Large intestine (tissue), 3 donors: ENCODE measurements at regions not wholly inside any gene's neighbourhood (a gene's known extent, or its start where the extent isn't known, plus 50 kb on each side); places are given as distances from the start of the nearest gene placed in this dataset.
"Not testable (repeated sequence)": the region's sequence is repeated elsewhere in the genome, so short reads cannot be mapped to it uniquely, and the experiment has no call there.

Experiments used
- DNase-seq, 2 donors: peaks; one replicate each; pipeline versions ENCODE4 v3.0.0 to v3.0.0-alpha.2; 2013
- H3K27ac ChIP-seq: one replicate; pipeline ENCODE4 v1.5.1; 2013; ENCODE audit warnings: low read length
- H3K27me3 ChIP-seq: 2 replicates; pipeline ENCODE4 v1.6.1; 2013; ENCODE audit warnings: low read length; ENCODE audit not compliant: control insufficient read depth, insufficient read depth
- H3K36me3 ChIP-seq: 2 replicates; pipeline ENCODE4 v1.6.1; 2013; ENCODE audit warnings: low read length; ENCODE audit not compliant: control insufficient read depth, insufficient read depth
- H3K4me1 ChIP-seq: one replicate; pipeline ENCODE4 v1.6.1; 2013; ENCODE audit warnings: low read length; ENCODE audit not compliant: control insufficient read depth, insufficient read depth
- H3K4me3 ChIP-seq: one replicate; pipeline ENCODE4 v1.5.1; 2013; ENCODE audit warnings: low read length
- H3K9me3 ChIP-seq: one replicate; pipeline ENCODE4 v1.6.1; 2013; ENCODE audit warnings: mild to moderate bottlenecking, low read depth, low read length, moderate library complexity; ENCODE audit not compliant: control insufficient read depth
- WGBS: methylation state at CpG from one replicate; pipeline ENCODE4 v1.1.5; 2013; ENCODE audit warnings: low lambda C conversion rate; ENCODE audit not compliant: insufficient coverage; 5-methylcytosine and 5-hydroxymethylcytosine counted together

DNA sequence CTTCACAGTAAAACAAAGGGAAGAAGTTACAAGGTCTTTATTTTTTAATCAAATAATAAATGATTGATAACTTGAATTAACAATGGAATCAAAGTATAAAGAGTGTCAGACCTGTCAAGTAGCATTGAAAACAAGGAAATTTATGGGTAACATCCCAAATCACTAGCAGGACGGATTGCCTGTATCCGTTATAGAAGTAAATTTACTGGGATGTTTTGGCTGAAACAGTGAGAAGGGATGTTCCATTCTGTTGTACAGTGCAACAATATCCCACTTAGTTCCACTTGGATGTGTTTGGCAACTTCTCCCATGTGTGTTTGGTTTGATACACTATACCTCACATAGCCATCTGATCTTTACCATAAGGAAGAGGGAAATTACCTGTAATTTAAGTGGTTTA, 421.0 kb upstream of the CHD1 start:
- no CpG with 5 or more reads among the region's 2 CpGs for WGBS
- peaks cover 3% of the 10 kb centered on the region for H3K9me3 ChIP-seq
- no peak overlapping the region for H3K4me3 ChIP-seq
- H3K36me3 ChIP-seq = no peaks in the 10 kb centered on the region
- no peaks in the 10 kb centered on the region for H3K4me1 ChIP-seq
- H3K27ac ChIP-seq = no peak overlapping the region
- H3K27me3 ChIP-seq = no peaks in the 10 kb centered on the region
- DNase-seq = no peak

DNA sequence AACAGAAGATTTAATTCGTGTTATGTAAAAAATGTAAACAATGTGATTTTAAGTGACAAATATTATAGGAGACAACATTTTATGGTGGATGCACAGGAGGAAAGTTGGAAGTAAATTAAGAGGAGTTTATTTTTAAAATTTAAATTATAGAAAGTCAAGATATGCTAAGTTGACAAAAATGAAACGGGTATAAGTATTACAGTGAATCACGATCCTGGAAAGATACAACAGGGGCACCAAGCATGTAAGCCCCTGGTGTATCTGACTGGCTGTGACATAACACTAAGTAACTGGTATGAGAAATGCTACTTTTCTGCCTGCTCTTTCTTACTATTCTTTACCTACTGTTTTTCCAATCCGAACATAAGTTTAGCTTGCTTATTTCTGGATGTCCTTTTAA, 419.8 kb upstream of the CHD1 start:
- 94% methylated on average over 3 of the region's 4 CpGs for WGBS
- Histone ChIP-seq H3K27me3 (no peaks in the 10 kb centered on the region), H3K9me3 (peaks cover 3% of the 10 kb centered on the region), H3K36me3 (no peaks in the 10 kb centered on the region), H3K27ac (no peak overlapping the region), H3K4me3 (no peak overlapping the region), H3K4me1 (no peaks in the 10 kb centered on the region)
- no peak for DNase-seq

DNA sequence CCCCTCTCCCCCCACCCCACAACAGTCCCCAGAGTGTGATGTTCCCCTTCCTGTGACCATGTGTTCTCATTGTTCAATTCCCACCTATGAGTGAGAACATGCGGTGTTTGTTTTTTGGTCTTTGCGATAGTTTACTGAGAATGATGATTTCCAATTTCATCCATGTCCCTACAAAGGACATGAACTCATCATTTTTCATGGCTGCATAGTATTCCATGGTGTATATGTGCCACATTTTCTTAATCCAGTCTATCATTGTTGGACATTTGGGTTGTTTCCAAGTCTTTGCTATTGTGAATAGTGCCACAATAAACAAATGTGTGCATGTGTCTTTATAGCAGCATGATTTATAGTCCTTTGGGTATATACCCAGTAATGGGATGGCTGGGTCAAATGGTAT, 411.0 kb upstream of the CHD1 start:
- H3K36me3 ChIP-seq, H3K27ac ChIP-seq, H3K4me3 ChIP-seq, H3K4me1 ChIP-seq, H3K27me3 ChIP-seq, H3K9me3 ChIP-seq, DNase-seq: not testable (repeated sequence)
- WGBS = no CpG with 5 or more reads among the region's 2 CpGs

DNA sequence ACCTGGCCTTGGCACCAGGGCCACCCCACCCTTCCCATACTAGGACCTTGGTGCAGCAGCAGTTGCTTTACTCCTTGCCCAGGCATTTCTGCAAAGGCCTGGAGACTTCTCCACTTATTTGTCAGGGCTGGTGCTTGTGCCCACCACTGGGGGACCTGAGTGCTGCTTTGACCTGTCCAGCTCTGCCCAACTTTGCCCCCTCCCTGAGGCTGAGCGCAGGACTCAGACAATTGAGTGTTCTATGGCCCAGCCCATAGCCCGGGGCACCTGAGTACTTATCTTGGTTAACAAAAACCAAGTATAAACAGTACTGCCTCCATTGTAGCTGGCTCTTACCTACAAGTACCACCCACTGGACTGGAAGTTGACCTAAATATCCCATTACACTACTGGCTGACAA, 406.1 kb upstream of the CHD1 start:
- no peaks in the 10 kb centered on the region for H3K27me3 ChIP-seq
- H3K4me3 ChIP-seq = no peak overlapping the region
- no peaks in the 10 kb centered on the region for H3K4me1 ChIP-seq
- H3K36me3 ChIP-seq = no peaks in the 10 kb centered on the region
- no peak overlapping the region for H3K27ac ChIP-seq
- peak in 1 of 2 donors; percentile 2 for DNase-seq
- no CpG with 5 or more reads among the region's 2 CpGs for WGBS
- H3K9me3 ChIP-seq = peaks cover 4% of the 10 kb centered on the region

DNA sequence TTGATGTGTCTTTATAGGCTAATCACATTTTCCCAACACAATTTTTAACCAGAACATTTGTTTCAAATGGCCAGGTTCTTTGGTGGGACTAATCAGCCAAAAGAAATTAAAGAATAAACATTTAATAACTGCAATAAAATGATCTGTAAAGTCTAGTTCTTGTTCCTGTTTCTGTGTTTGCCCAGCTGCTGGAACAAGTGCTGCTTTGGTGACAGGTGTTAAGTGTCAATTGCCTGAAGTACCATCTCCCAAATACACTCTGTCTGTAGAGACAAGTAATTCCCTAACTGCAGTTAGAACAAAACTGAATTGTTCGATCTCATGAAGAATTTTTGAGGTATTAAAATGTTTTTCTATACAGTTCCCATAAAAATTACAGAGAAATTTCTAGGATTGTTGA, 402.3 kb upstream of the CHD1 start:
- no CpG with 5 or more reads among the region's 1 CpG for WGBS
- Histone ChIP-seq H3K4me3 (no peak overlapping the region), H3K27me3 (no peaks in the 10 kb centered on the region), H3K36me3 (no peaks in the 10 kb centered on the region), H3K27ac (no peak overlapping the region), H3K4me1 (no peaks in the 10 kb centered on the region), H3K9me3 (peaks cover 4% of the 10 kb centered on the region)
- DNase-seq = no peak

DNA sequence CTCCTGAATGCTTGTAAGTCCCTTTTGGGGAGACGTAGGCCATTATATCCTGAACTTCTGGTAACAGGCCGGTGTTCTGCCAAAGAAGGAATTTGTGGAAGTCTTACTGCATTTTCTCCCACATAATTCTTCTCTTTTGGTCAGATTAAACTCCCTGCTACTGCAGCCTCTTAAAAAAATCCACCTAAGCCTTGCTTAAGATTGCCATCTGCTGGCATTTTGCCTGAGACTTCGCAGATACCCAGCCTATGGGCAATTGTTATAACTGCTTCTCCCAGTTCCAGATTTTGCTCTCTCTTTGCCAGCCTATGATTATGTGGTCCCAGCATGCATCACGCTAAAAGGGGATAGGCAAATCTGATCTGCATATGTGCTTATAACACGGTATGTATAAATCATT, 391.6 kb upstream of the CHD1 start:
- H3K4me3 ChIP-seq = no peak overlapping the region
- no peak for DNase-seq
- H3K27ac ChIP-seq = no peak overlapping the region
- no peaks in the 10 kb centered on the region for H3K36me3 ChIP-seq
- H3K27me3 ChIP-seq = no peaks in the 10 kb centered on the region
- no peaks in the 10 kb centered on the region for H3K4me1 ChIP-seq
- H3K9me3 ChIP-seq = no peaks in the 10 kb centered on the region
- 78% methylated on average over 1 of the region's 5 CpGs for WGBS

DNA sequence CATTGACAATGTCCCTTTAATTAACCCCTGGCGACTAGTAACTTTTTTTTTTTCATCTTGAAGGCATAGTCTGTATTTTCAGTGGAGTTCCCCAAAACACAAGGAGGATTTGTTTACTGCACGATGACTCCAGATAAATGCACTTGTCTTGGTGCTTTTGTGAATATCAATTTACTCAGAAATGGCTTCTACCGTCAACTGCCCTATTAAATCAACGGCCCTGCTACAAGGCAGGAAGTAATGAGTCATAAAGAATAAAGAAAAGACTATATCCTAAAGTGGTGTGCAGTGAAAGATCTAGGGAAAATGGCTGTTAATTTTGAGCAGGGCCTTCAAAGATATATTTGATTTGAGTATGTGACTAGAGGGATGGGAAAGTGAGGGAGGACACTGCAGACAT, 388.3 kb upstream of the CHD1 start:
- Histone ChIP-seq H3K4me3 (no peak overlapping the region), H3K36me3 (no peaks in the 10 kb centered on the region), H3K27ac (no peak overlapping the region), H3K4me1 (no peaks in the 10 kb centered on the region), H3K9me3 (no peaks in the 10 kb centered on the region), H3K27me3 (no peaks in the 10 kb centered on the region)
- 81% methylated on average over 2 of the region's 4 CpGs for WGBS
- no peak for DNase-seq

DNA sequence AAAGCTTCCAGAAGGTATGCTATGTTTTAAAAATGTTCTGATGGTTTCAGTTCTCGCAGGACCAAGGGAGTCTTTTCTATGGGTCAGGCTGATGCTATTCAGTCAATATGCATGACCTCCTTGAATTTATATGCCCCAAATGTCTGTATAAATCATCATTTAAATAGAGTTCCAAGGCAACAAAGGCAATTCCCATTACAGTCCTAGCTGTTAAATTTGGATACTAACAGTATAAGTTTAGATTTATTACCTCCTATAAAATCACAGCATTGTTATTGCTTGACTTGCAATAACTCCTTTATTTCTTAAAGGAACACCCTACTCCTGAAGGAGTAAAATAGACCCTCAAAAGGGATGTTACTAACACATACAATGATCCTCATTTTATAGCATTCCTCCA, 387.7 kb upstream of the CHD1 start:
- Histone ChIP-seq H3K4me3 (no peak overlapping the region), H3K36me3 (no peaks in the 10 kb centered on the region), H3K27me3 (no peaks in the 10 kb centered on the region), H3K9me3 (no peaks in the 10 kb centered on the region), H3K4me1 (no peaks in the 10 kb centered on the region), H3K27ac (no peak overlapping the region)
- WGBS = no CpG with 5 or more reads among the region's 1 CpG
- no peak for DNase-seq

DNA sequence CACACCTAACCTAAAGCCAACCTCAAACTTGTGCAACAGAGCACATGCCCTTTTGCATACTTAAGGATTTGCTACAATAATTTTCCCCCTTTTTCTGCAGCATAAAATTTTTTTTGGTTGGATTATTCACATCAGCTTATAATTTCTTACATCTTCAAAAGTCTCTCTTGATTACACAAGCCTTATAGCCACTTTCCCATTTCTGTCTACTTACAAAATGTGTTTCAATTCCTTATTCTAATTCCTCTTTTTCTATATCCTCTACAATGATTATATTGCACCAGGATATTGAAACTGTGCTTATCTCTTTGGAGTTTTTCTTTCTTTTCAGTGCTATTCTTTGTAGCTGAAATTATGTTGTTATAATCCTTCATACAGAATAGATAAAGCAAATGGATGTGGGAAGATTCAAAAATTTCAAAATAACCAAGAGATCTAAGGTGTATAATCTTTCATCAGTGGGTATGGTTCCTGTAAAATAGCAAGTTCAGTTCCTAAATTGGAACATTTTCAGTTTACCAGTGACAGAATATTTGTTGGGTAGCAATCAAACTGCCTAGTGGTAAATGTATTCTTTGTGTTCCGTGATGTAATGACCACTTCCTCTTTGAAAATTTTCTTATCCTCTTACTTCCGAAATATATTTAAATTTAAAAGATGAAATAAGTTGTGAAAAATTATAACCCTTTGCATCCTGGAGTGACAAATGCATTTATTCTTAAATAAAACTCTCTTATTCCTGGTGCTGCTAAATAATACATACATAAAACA, 386.8 kb upstream of the CHD1 start:
- no peaks in the 10 kb centered on the region for H3K4me1 ChIP-seq
- H3K27me3 ChIP-seq = no peaks in the 10 kb centered on the region
- no peak for DNase-seq
- no peaks in the 10 kb centered on the region for H3K9me3 ChIP-seq
- no peak overlapping the region for H3K4me3 ChIP-seq
- H3K27ac ChIP-seq = no peak overlapping the region
- WGBS = 100% methylated on average over 2 of the region's 2 CpGs
- H3K36me3 ChIP-seq = no peaks in the 10 kb centered on the region

DNA sequence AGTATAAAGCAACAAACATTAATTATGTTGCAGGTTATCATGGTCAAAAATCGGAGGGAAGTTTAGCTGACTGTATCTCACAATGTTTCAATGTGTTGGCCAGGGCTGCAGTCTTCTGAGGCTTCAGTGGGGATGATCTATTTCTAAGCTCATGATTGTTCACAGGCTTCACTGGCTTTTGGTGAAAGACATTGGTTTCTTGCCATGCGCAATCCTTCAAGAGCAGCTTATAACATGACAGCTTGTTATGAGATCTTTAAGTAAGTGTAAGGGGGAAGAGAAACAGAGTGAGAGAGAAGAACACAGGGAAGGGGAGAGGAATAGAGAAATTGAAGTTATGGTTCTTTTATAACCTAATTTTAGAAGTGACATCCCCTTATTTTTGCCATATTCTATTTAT, 385.9 kb upstream of the CHD1 start:
- Histone ChIP-seq H3K4me3 (no peak overlapping the region), H3K36me3 (no peaks in the 10 kb centered on the region), H3K27me3 (no peaks in the 10 kb centered on the region), H3K4me1 (no peaks in the 10 kb centered on the region), H3K27ac (no peak overlapping the region), H3K9me3 (no peaks in the 10 kb centered on the region)
- no peak for DNase-seq
- WGBS = 92% methylated on average over 2 of the region's 2 CpGs

DNA sequence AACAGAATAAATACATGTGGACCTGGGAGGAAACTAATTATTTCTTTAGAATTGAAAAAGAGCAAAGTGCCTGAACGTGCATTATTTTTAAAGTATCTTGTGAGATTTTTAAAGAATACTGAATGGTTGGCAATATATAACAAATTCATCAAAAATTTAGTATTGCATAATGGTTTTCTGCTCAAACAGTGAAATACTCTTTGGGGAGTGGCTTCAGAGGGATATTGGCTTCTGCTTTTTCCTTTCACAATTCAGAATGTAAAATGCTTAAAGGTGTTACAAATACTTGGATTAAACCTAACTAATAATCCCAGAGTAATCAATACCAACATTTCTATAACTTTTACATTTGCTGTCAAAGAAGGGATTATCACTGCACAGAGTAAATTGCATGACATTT, 379.3 kb upstream of the CHD1 start:
- Histone ChIP-seq H3K4me1 (no peaks in the 10 kb centered on the region), H3K9me3 (no peaks in the 10 kb centered on the region), H3K4me3 (no peak overlapping the region), H3K27ac (no peak overlapping the region), H3K36me3 (no peaks in the 10 kb centered on the region), H3K27me3 (no peaks in the 10 kb centered on the region)
- WGBS = no CpG with 5 or more reads among the region's 1 CpG
- DNase-seq = no peak
